Colon (tissue), 2 donors: ENCODE measurements at regions not wholly inside any gene's neighbourhood (a gene's known extent, or its start where the extent isn't known, plus 50 kb on each side); places are given as distances from the start of the nearest gene placed in this dataset.

Experiments
- FAIRE-seq: peaks from 2 replicates; lab custom pipeline; 2012; peaks lifted over from hg19 to GRCh38; lab: Jason Lieb, UNC
- donor health status: control.
- donor health status: control.

DNA sequence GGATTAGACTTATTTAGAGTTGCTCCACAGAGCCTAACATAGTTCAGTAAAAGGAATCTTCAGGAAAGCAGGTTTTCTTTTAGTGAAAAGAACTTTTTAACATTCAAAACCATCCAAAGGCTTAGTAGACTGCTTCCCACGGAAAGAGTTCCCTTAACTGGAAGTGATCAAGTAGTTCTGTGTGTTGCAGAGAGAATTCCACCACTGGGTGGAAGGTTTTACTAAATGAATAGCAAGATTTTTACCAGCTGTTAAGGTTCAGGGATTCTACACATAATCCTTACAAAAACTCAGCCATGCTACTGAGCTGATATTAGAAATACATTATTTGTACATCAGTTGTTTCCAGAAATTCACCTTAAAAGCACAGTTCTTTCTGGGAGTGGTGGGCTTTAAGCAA is 119.7 kb downstream of the GDAP2 start:
- FAIRE-seq = no peak

GRCh38 chr1:117810553-117810952 is 118.9 kb downstream of the GDAP2 start:
- FAIRE-seq = no peak

GRCh38 chr1:117812869-117813511 is 116.4 kb downstream of the GDAP2 start:
- no peak for FAIRE-seq
